Mesenchymal stem cell (in vitro differentiated cells and primary cell): ENCODE measurements at regions not wholly inside any gene's neighbourhood (a gene's known extent, or its start where the extent isn't known, plus 50 kb on each side); places are given as distances from the start of the nearest gene placed in this dataset.

Source experiments
- DNase-seq: peaks from one replicate; pipeline ENCODE4 v3.0.0-alpha.2; 2013
- H2AFZ ChIP-seq: one replicate; pipeline ENCODE4 v1.6.1; 2013; ENCODE audit warnings: low read depth, mild to moderate bottlenecking, control low read depth, inconsistent platforms, low read length, moderate library complexity
- H2AK5ac ChIP-seq: 2 replicates; pipeline ENCODE4 v1.6.1; 2013; ENCODE audit warnings: low read length, moderate library complexity, mild to moderate bottlenecking, inconsistent platforms; ENCODE audit not compliant: severe bottlenecking
- H2BK120ac ChIP-seq: one replicate; pipeline ENCODE4 v1.6.1; 2013; ENCODE audit warnings: low read depth, mild to moderate bottlenecking, inconsistent platforms, low read length, moderate library complexity
- H2BK12ac ChIP-seq, 2 experiments: one replicate each; pipeline ENCODE4 v1.6.1; 2013; ENCODE audit warnings: inconsistent platforms in 2 of 2, low read length in 2 of 2, mild to moderate bottlenecking in 2 of 2, moderate library complexity in 2 of 2, control low read depth in 1 of 2
- H2BK15ac ChIP-seq: one replicate; pipeline ENCODE4 v1.6.1; 2013; ENCODE audit warnings: mild to moderate bottlenecking, low read depth, inconsistent platforms; ENCODE audit not compliant: poor library complexity, severe bottlenecking
- H2BK5ac ChIP-seq: 2 replicates; pipeline ENCODE4 v1.6.1; 2013; ENCODE audit warnings: low read depth, mild to moderate bottlenecking, low read length, control low read depth, inconsistent platforms; ENCODE audit not compliant: poor library complexity, severe bottlenecking
- H3K14ac ChIP-seq, 2 experiments: one replicate each; pipeline ENCODE4 v1.6.1; 2013; ENCODE audit warnings: inconsistent platforms in 2 of 2, low read length in 2 of 2, control low read depth in 1 of 2, mild to moderate bottlenecking in 1 of 2, moderate library complexity in 1 of 2
- H3K18ac ChIP-seq, 2 experiments: one replicate each; pipeline ENCODE4 v1.6.1; 2013; ENCODE audit warnings: inconsistent platforms in 2 of 2, low read length in 2 of 2, control low read depth in 1 of 2, low read depth in 1 of 2, mild to moderate bottlenecking in 1 of 2
- H3K23ac ChIP-seq, 2 experiments: one replicate each; pipeline ENCODE4 v1.6.1; 2013; ENCODE audit warnings: inconsistent platforms in 2 of 2, low read length in 2 of 2, mild to moderate bottlenecking in 2 of 2, moderate library complexity in 2 of 2, control low read depth in 1 of 2
- H3K27ac ChIP-seq: 2 replicates; pipeline ENCODE4 v1.5.1; 2013; ENCODE audit warnings: mild to moderate bottlenecking, moderate library complexity, low read length, control low read depth, inconsistent platforms; ENCODE audit not compliant: poor library complexity, severe bottlenecking
- H3K27me3 ChIP-seq, 2 experiments: 2 replicates each; pipeline versions ENCODE4 v1.6.1 to v1.7.0; 2013; ENCODE audit warnings: low read length in 2 of 2, mild to moderate bottlenecking in 2 of 2, moderate library complexity in 2 of 2, control low read depth in 1 of 2, inconsistent platforms in 1 of 2; ENCODE audit not compliant: control insufficient read depth in 1 of 2, insufficient read depth in 1 of 2
- H3K36me3 ChIP-seq, 2 experiments: 2 replicates each; pipeline versions ENCODE4 v1.6.1 to v1.7.0; 2013; ENCODE audit warnings: low read length in 2 of 2, control low read depth in 1 of 2, inconsistent platforms in 1 of 2, low read depth in 1 of 2, mild to moderate bottlenecking in 1 of 2; ENCODE audit not compliant: insufficient read depth in 2 of 2, control insufficient read depth in 1 of 2
- H3K4ac ChIP-seq, 2 experiments: one replicate each; pipeline ENCODE4 v1.6.1; 2013; ENCODE audit warnings: inconsistent platforms in 2 of 2, low read length in 2 of 2, mild to moderate bottlenecking in 2 of 2, moderate library complexity in 2 of 2, control low read depth in 1 of 2, low read depth in 1 of 2
- H3K4me1 ChIP-seq: 2 replicates; pipeline ENCODE4 v1.6.1; 2013; ENCODE audit warnings: low read depth, low read length, control low read depth; ENCODE audit not compliant: control insufficient read depth, insufficient read depth
- H3K4me2 ChIP-seq: 2 replicates; pipeline ENCODE4 v1.6.1; 2013; ENCODE audit warnings: low read length, mild to moderate bottlenecking, inconsistent platforms; ENCODE audit not compliant: poor library complexity, severe bottlenecking
- H3K4me3 ChIP-seq, 2 experiments: 2 replicates each; pipeline versions ENCODE4 v1.5.1 to v1.7.0; 2013; ENCODE audit warnings: low read length in 2 of 2, mild to moderate bottlenecking in 2 of 2, control low read depth in 1 of 2, low read depth in 1 of 2; ENCODE audit not compliant: insufficient read depth in 1 of 2
- H3K79me1 ChIP-seq: replicated peaks from 2 replicates; pipeline ENCODE4 v1.6.1; 2013; ENCODE audit warnings: mild to moderate bottlenecking, control low read depth, low read length, inconsistent platforms; ENCODE audit not compliant: poor library complexity, severe bottlenecking
- H3K9ac ChIP-seq: 2 replicates; pipeline ENCODE4 v1.7.0; 2013; ENCODE audit warnings: mild to moderate bottlenecking, low read length, moderate library complexity
- H3K9me3 ChIP-seq: 2 replicates; pipeline ENCODE4 v1.7.0; 2013; ENCODE audit warnings: mild to moderate bottlenecking, low read length; ENCODE audit not compliant: control insufficient read depth
- H4K8ac ChIP-seq: one replicate; pipeline ENCODE4 v1.6.1; 2013; ENCODE audit warnings: inconsistent platforms, mild to moderate bottlenecking, low read length, moderate library complexity
- H4K91ac ChIP-seq: one replicate; pipeline ENCODE4 v1.6.1; 2013; ENCODE audit warnings: mild to moderate bottlenecking, low read length, inconsistent platforms
- WGBS: methylation state at CpG from one replicate; pipeline ENCODE4 v1.1.7; 2013; ENCODE audit warnings: mixed read lengths; 5-methylcytosine and 5-hydroxymethylcytosine counted together

GRCh38 chr12:19572920-19573558, 133.7 kb downstream of the AEBP2 start:
- DNase-seq: peak; percentile 55
- Histone ChIP-seq H3K9ac (no peak overlapping the region), H2BK12ac (peak overlapping the region; percentile 31 to 47), H4K8ac (peak overlapping the region; percentile 42), H3K9me3 (no peaks in the 10 kb centered on the region), H4K91ac (no peak overlapping the region), H3K18ac (peak overlapping the region; percentile 25 to 34), H2AFZ (no peak overlapping the region), H3K4me3 (no peak overlapping the region), H3K23ac (no peak overlapping the region), H3K14ac (peak overlapping the region in 1 of 2 experiments; percentile 64), H2BK5ac (no peak overlapping the region), H3K4me1 (peaks cover 9% of the 10 kb centered on the region), H3K79me1 (peaks cover 2% of the 10 kb centered on the region), H3K4ac (peak overlapping the region in 1 of 2 experiments; percentile 24), H3K27ac (no peak overlapping the region), H3K27me3 (no peaks in the 10 kb centered on the region), H2BK120ac (peak overlapping the region; percentile 22), H2BK15ac (no peak overlapping the region), H3K4me2 (no peak overlapping the region), H3K36me3 (peaks cover 0 to 6% of the 10 kb centered on the region in 2 experiments), H2AK5ac (no peak overlapping the region)
- 70% methylated on average over 16 of the region's 16 CpGs for WGBS

- Histone ChIP-seq H3K27ac (no peak overlapping the region), H2AFZ (no peak overlapping the region), H3K23ac (peak overlapping the region in 1 of 2 experiments; percentile 70), H2BK120ac (peak overlapping the region; percentile 42), H3K36me3 (peaks cover 0 to 6% of the 10 kb centered on the region in 2 experiments), H2BK5ac (no peak overlapping the region), H4K91ac (peak overlapping the region; percentile 23), H3K4ac (peak overlapping the region in 1 of 2 experiments; percentile 68), H3K4me1 (peaks cover 9% of the 10 kb centered on the region), H4K8ac (no peak overlapping the region), H3K9ac (no peak overlapping the region), H3K4me3 (no peak overlapping the region), H3K18ac (peak overlapping the region; percentile 16 to 67), H3K27me3 (no peaks in the 10 kb centered on the region), H3K79me1 (peaks cover 2% of the 10 kb centered on the region), H3K14ac (peak overlapping the region in 1 of 2 experiments; percentile 44), H2BK15ac (no peak overlapping the region), H2AK5ac (peak overlapping the region; percentile 3), H3K9me3 (no peaks in the 10 kb centered on the region), H3K4me2 (no peak overlapping the region), H2BK12ac (peak overlapping the region in 1 of 2 experiments; percentile 84)
- no peak for DNase-seq
- 87% methylated on average over 11 of the region's 11 CpGs for WGBS
These were observed 134.6 kb downstream of the AEBP2 start for GRCh38 chr12:19573866-19574265.

- Histone ChIP-seq H3K36me3 (peaks cover 0 to 6% of the 10 kb centered on the region in 2 experiments), H3K79me1 (peaks cover 2% of the 10 kb centered on the region), H3K9me3 (no peaks in the 10 kb centered on the region), H2AFZ (no peak overlapping the region), H2AK5ac (peak overlapping the region; percentile 85), H3K14ac (no peak overlapping the region), H3K4me1 (peaks cover 9% of the 10 kb centered on the region), H3K4me2 (no peak overlapping the region), H2BK120ac (no peak overlapping the region), H2BK15ac (no peak overlapping the region), H3K18ac (peak overlapping the region in 1 of 2 experiments; percentile 16), H2BK5ac (no peak overlapping the region), H4K8ac (peak overlapping the region; percentile 12), H4K91ac (no peak overlapping the region), H3K23ac (no peak overlapping the region), H3K4me3 (no peak overlapping the region), H2BK12ac (peak overlapping the region in 1 of 2 experiments; percentile 79), H3K27me3 (no peaks in the 10 kb centered on the region), H3K4ac (peak overlapping the region in 1 of 2 experiments; percentile 41), H3K9ac (no peak overlapping the region), H3K27ac (no peak overlapping the region)
- DNase-seq: no peak
These were observed 135.3 kb downstream of the AEBP2 start for GRCh38 chr12:19574601-19575000.

DNA sequence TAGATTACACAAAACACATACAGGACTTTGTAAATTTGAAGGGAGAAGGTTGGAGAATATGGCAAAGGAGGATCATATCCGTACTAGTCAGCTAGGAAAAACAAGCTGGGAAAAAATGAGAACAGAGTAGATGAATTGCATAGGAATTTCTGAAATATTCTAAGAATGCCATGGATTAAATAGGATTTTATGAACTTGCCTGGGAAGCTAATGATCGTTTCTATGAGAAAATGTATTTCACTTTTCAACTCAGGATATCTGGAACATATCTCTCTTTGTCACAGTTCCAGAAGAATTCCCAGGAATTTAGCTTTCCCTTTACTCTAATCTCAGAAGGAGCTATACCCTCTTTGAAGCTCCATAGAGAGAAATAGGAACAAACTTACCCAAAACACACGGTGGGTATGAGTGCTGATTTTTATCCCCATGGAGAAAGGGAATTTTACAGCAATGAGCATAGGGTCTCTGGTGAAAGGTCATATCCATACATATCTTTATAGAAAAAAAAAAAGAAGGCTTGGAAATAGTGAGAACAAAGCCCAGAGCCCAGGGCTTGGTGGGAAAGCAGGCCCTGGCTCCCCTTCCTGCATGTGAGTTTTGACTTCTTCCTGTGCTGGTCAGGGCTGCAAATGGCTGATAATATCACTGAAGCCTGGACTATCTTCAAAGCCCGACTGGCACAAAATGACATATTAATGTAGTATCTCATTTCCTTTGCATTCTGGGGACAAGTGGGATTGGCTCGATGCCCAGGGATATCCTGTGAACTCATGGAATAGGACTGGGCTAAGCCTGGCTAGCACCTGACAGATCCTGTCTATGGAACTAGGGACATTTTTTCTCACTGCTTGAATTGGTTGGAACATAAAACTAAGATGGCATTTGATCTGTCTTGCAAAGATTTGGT, 136.3 kb downstream of the AEBP2 start:
- Histone ChIP-seq H3K4me1 (peaks cover 9% of the 10 kb centered on the region), H3K36me3 (peaks cover under 1 to 6% of the 10 kb centered on the region in 2 experiments), H3K9ac (no peak overlapping the region), H2BK12ac (peak overlapping the region in 1 of 2 experiments; percentile 68), H3K27ac (peak overlapping the region; percentile 73), H3K18ac (peak overlapping the region in 1 of 2 experiments; percentile 46), H4K91ac (no peak overlapping the region), H2AK5ac (no peak overlapping the region), H3K4ac (peak overlapping the region in 1 of 2 experiments; percentile 2), H2AFZ (no peak overlapping the region), H3K9me3 (no peaks in the 10 kb centered on the region), H3K23ac (no peak overlapping the region), H3K4me3 (no peak overlapping the region), H2BK5ac (no peak overlapping the region), H3K27me3 (no peaks in the 10 kb centered on the region), H2BK120ac (no peak overlapping the region), H3K79me1 (peaks cover 2% of the 10 kb centered on the region), H3K4me2 (no peak overlapping the region), H4K8ac (peak overlapping the region; percentile 4), H2BK15ac (no peak overlapping the region), H3K14ac (no peak overlapping the region)
- DNase-seq: peak; percentile 80
- 29% methylated on average over 3 of the region's 5 CpGs for WGBS
